ENCODE measurements at regions not wholly inside any gene's neighbourhood (a gene's known extent, or its start where the extent isn't known, plus 50 kb on each side); places are given as distances from the start of the nearest gene placed in this dataset.
"Not testable (repeated sequence)": the region's sequence is repeated elsewhere in the genome, so short reads cannot be mapped to it uniquely, and the experiment has no call there.

DNA sequence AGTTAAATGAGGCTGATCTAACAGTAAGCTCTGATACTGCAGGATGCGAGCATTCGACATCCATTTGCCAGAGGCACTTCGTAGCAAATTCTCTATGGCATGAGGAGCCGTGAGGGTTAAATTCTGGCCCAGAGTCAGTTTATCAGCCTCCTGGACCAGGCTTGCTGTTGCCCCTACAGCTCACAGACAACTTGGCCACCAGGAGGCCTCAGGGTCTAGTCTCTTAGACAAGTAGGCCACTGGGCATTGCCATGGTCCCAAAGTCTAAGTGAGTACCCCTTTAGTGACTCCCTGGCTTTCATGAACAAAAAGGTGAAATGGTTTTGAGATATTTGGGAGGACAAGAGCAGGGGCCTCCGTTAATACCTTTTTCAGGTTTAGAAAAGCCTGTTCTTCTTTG is 178.0 kb upstream of the MBL2 start:
- Mint-ChIP-seq H3K27me3 (no peaks in the 10 kb centered on the region), H3K4me3 (no peak overlapping the region), H3K4me1 (ENCODE audit: low read depth) (no peaks in the 10 kb centered on the region), H3K27ac (no peak overlapping the region), H3K9me3 (no peaks in the 10 kb centered on the region), H3K36me3 (ENCODE audit: low read depth) (no peaks in the 10 kb centered on the region)
- intact Hi-C loops (cut with micrococcal nuclease) = no loop called here
- ChIA-PET POLR2A (no interaction called here), CTCF (no interaction called here)
- DNase-seq (no peak), ATAC-seq (no peak)
- TF ChIP-seq CTCF (IDR thresholded peaks at IDR 0.05) = no peak

DNA sequence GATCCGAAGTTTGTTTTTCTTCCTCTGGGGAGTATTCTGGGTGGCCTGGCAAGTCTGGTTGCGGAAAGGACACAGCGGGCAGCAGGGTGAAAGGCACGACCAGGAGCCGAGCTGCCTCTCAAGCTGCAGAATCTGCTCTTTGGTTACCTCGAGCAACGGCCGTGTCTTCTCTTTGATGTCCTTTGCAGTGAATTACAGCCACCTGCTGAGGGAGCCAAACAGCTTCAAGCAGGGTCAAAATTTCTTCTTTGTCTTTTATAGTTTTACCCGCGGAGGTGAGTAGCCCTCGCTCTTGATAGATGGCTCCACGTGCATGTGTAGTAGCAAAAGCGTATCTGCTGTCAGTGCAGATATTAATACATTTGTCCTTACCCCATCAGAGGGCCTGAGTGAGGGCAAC is 177.3 kb upstream of the MBL2 start:
- no peak overlapping the region for H3K4me3 Mint-ChIP-seq
- no peaks in the 10 kb centered on the region for H3K27me3 Mint-ChIP-seq
- DNase-seq (no peak), ATAC-seq (no peak)
- ChIA-PET POLR2A (no interaction called here), CTCF (no interaction called here)
- no peak for TF ChIP-seq CTCF (IDR thresholded peaks at IDR 0.05)
- intact Hi-C loops (cut with micrococcal nuclease) = no loop called here
- H3K27ac Mint-ChIP-seq = no peak overlapping the region
- no peaks in the 10 kb centered on the region for H3K4me1 Mint-ChIP-seq (ENCODE audit: low read depth)
- H3K36me3 Mint-ChIP-seq (ENCODE audit: low read depth) = no peaks in the 10 kb centered on the region
- H3K9me3 Mint-ChIP-seq = no peaks in the 10 kb centered on the region

GRCh38 chr10:52946486-52946885 is 173.9 kb upstream of the MBL2 start:
- ChIA-PET CTCF (interaction anchor here (0.6 kb wide), 1 partner anchor 169 kb away, joined by 3 read pairs; no protein-coding TSS in a partner anchor), POLR2A (no interaction called here)
- ATAC-seq (no peak), DNase-seq (no peak)
- Mint-ChIP-seq H3K4me1 (ENCODE audit: low read depth) (no peaks in the 10 kb centered on the region), H3K4me3 (no peak overlapping the region), H3K27me3 (no peaks in the 10 kb centered on the region), H3K27ac (no peak overlapping the region), H3K36me3 (ENCODE audit: low read depth) (no peaks in the 10 kb centered on the region), H3K9me3 (no peaks in the 10 kb centered on the region)
- intact Hi-C loops (cut with micrococcal nuclease) = no loop called here
- no peak for TF ChIP-seq CTCF (IDR thresholded peaks at IDR 0.05)

- ATAC-seq; POLR2A ChIA-PET; H3K27me3 Mint-ChIP-seq; H3K9me3 Mint-ChIP-seq; intact Hi-C loops (cut with micrococcal nuclease); CTCF ChIA-PET; H3K4me1 Mint-ChIP-seq (ENCODE audit: low read depth); H3K27ac Mint-ChIP-seq; H3K4me3 Mint-ChIP-seq; H3K36me3 Mint-ChIP-seq (ENCODE audit: low read depth); DNase-seq: not testable (repeated sequence)
Measured at GRCh38 chr10:52945521-52945920, 172.9 kb upstream of the MBL2 start.

DNA sequence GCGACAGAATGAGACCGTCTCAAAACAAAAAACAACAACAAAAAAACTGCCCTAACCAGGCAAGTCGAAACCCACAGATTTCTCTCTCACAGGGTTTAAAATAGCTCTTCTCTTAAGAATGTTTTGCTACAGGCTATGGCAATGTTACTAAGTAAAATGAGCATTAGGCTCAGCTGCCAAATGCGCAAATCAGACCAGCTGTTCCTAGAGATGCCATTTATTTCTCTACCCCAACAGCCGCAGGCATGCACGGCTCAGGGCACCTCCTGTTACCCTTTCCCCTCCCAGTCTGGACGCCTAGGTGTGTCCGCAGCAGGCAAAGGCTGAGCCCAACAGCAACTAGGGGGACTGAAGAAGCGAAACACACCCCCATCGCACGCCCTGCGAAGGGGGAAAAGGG is 168.3 kb upstream of the MBL2 start:
- H3K4me3 Mint-ChIP-seq = no peak overlapping the region
- no peaks in the 10 kb centered on the region for H3K4me1 Mint-ChIP-seq (ENCODE audit: low read depth)
- no peaks in the 10 kb centered on the region for H3K36me3 Mint-ChIP-seq (ENCODE audit: low read depth)
- no peak for TF ChIP-seq CTCF (IDR thresholded peaks at IDR 0.05)
- ChIA-PET CTCF (no interaction called here), POLR2A (no interaction called here)
- no peaks in the 10 kb centered on the region for H3K27me3 Mint-ChIP-seq
- DNase-seq = no peak
- H3K27ac Mint-ChIP-seq = no peak overlapping the region
- ATAC-seq = no peak
- H3K9me3 Mint-ChIP-seq = no peaks in the 10 kb centered on the region
- intact Hi-C loops (cut with micrococcal nuclease) = no loop called here

DNA sequence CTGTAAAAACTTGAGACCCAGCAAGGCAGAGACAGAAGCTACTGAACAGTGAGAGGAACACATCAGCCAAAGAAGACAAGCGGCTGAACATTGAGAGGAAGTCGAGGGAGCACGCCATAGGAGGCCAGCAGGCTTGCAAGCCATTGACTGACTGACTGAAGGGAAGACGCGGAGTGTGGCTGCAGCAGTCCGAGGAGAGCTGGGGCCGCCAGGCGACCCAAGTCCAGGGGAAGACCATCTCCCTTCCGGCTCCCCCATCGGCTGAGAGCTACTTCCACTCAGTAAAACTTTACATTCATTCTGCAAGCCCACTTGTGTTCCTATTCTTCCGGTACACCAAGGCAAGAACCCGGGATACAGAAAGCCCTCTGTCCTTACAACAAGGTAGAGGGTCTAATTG is 167.3 kb upstream of the MBL2 start:
- Mint-ChIP-seq H3K27me3 (no peaks in the 10 kb centered on the region), H3K4me3 (no peak overlapping the region), H3K36me3 (ENCODE audit: low read depth) (no peaks in the 10 kb centered on the region), H3K27ac (no peak overlapping the region), H3K4me1 (ENCODE audit: low read depth) (no peaks in the 10 kb centered on the region), H3K9me3 (no peaks in the 10 kb centered on the region)
- ATAC-seq (no peak), DNase-seq (no peak)
- no peak for TF ChIP-seq CTCF (IDR thresholded peaks at IDR 0.05)
- ChIA-PET POLR2A (no interaction called here), CTCF (no interaction called here)
- intact Hi-C loops (cut with micrococcal nuclease) = no loop called here
